A673 (cell line): ENCODE measurements at regions not wholly inside any gene's neighbourhood (a gene's known extent, or its start where the extent isn't known, plus 50 kb on each side); places are given as distances from the start of the nearest gene placed in this dataset.

Experiments used
- BruUV-seq: library from RNA; stranded (reverse); fragments of 400-500 nt; replicated peaks from 2 replicates; lab custom pipeline; 2021; lab: Mats Ljungman, UMichigan
- CTCF ChIA-PET: fragments of 300-600 bp; sonication (Branson Sonifier 250); formaldehyde crosslinking; loops from one replicate; lab custom pipeline; 2022; ENCODE audit warnings: antibody characterized with exemption; lab: Charles Lee
- POLR2A ChIA-PET: fragments of 300-600 bp; sonication (Branson Sonifier 250); formaldehyde crosslinking; loops from one replicate; lab custom pipeline; 2022; ENCODE audit warnings: antibody characterized with exemption; ENCODE audit not compliant: low non-redundant PET; lab: Charles Lee
- DNase-seq: peaks from one replicate; pipeline ENCODE4 v3.0.0-alpha.2; 2015; ENCODE audit warnings: low spot score
- H3K27ac ChIP-seq: fragments of 200-600 bp; sonication (generic); 2 replicates; pipeline ENCODE4 v1.5.1; 2016; ENCODE audit warnings: mixed run types, low read depth, mild to moderate bottlenecking, mixed read lengths, antibody characterized with exemption, low read length; ENCODE audit not compliant: poor library complexity, severe bottlenecking
- H3K27me3 ChIP-seq: fragments of 200-600 bp; sonication (generic); replicated peaks from 2 replicates; pipeline ENCODE4 v1.6.1; 2017; ENCODE audit warnings: mixed run types, low read depth, mild to moderate bottlenecking, mixed read lengths, antibody characterized with exemption, low read length; ENCODE audit not compliant: insufficient read depth, poor library complexity
- H3K36me3 ChIP-seq: fragments of 200-600 bp; sonication (generic); 2 replicates; pipeline ENCODE4 v1.6.1; 2016; ENCODE audit warnings: mixed run types, mild to moderate bottlenecking, mixed read lengths, antibody characterized with exemption, low read length; ENCODE audit not compliant: insufficient read depth, poor library complexity, severe bottlenecking
- H3K4me1 ChIP-seq: fragments of 200-600 bp; sonication (generic); 2 replicates; pipeline ENCODE4 v1.6.1; 2017; ENCODE audit warnings: mixed run types, mild to moderate bottlenecking, mixed read lengths, antibody characterized with exemption, low read length; ENCODE audit not compliant: insufficient read depth, poor library complexity, severe bottlenecking
- H3K4me3 ChIP-seq: fragments of 200-600 bp; sonication (generic); 2 replicates; pipeline ENCODE4 v1.5.1; 2016; ENCODE audit warnings: low read depth, mixed run types, mild to moderate bottlenecking, mixed read lengths, low read length; ENCODE audit not compliant: poor library complexity, severe bottlenecking
- H3K9me3 ChIP-seq: fragments of 200-600 bp; sonication (generic); 2 replicates; pipeline ENCODE4 v1.6.1; 2016; ENCODE audit warnings: mixed run types, low read depth, mild to moderate bottlenecking, mixed read lengths, antibody characterized with exemption, low read length; ENCODE audit not compliant: poor library complexity, severe bottlenecking
- EZH2 ChIP-seq: fragments of 200-600 bp; sonication (generic); IDR thresholded peaks from 2 replicates; pipeline ENCODE4 v1.6.1; 2017; ENCODE audit warnings: borderline replicate concordance, low read depth, mild to moderate bottlenecking, mixed read lengths, antibody characterized with exemption, low read length; ENCODE audit not compliant: poor library complexity, severe bottlenecking
- intact Hi-C: fragments of 100-400 bp; cut with micrococcal nuclease; formaldehyde crosslinking; loops from one replicate; pipeline ENCODE4 v1.10.0; 2022; ENCODE audit not compliant: unreplicated experiment
- TF ChIP-seq, protein P1 (sequence below): fragments of 300-800, 200-600 bp; sonication (generic); conservative IDR thresholded peaks from 2 replicates; pipeline ENCODE4 v1.5.1; 2017; ENCODE audit warnings: low read depth, mild to moderate bottlenecking, antibody characterized with exemption, low read length, moderate library complexity, mixed read lengths

DNA sequence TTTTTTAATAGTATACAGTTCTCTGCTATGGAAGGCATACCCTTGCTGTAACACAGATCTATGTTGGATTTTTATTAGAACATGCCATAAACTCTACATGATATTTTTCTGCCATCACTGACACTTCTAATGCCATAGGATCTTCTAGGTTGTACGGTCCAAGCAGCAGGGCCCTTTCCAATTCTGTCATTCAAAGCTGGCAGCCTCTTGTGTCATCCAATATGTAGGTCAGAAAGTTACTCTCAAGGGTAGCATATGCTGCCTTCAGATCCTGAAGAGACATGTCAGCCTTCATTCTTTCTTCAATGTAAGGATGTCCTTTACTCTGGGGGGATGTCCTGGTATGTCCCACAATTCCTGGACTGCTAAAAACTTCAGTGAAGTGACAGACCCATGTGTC, 629.2 kb upstream of the USP24 start:
- H3K4me1 ChIP-seq: no peaks in the 10 kb centered on the region
- no peak for DNase-seq
- H3K27ac ChIP-seq: no peak overlapping the region
- H3K9me3 ChIP-seq: no peaks in the 10 kb centered on the region
- H3K27me3 ChIP-seq: peaks cover 3% of the 10 kb centered on the region
- TF ChIP-seq EZH2: no peak
- TF ChIP-seq, protein P1, sequence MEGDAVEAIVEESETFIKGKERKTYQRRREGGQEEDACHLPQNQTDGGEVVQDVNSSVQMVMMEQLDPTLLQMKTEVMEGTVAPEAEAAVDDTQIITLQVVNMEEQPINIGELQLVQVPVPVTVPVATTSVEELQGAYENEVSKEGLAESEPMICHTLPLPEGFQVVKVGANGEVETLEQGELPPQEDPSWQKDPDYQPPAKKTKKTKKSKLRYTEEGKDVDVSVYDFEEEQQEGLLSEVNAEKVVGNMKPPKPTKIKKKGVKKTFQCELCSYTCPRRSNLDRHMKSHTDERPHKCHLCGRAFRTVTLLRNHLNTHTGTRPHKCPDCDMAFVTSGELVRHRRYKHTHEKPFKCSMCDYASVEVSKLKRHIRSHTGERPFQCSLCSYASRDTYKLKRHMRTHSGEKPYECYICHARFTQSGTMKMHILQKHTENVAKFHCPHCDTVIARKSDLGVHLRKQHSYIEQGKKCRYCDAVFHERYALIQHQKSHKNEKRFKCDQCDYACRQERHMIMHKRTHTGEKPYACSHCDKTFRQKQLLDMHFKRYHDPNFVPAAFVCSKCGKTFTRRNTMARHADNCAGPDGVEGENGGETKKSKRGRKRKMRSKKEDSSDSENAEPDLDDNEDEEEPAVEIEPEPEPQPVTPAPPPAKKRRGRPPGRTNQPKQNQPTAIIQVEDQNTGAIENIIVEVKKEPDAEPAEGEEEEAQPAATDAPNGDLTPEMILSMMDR: no peak
- H3K4me3 ChIP-seq: no peak overlapping the region
- no TSS peak for BruUV-seq
- ChIA-PET CTCF (no interaction called here), POLR2A (no interaction called here)
- no peaks in the 10 kb centered on the region for H3K36me3 ChIP-seq
- intact Hi-C loops: no loop called here

DNA sequence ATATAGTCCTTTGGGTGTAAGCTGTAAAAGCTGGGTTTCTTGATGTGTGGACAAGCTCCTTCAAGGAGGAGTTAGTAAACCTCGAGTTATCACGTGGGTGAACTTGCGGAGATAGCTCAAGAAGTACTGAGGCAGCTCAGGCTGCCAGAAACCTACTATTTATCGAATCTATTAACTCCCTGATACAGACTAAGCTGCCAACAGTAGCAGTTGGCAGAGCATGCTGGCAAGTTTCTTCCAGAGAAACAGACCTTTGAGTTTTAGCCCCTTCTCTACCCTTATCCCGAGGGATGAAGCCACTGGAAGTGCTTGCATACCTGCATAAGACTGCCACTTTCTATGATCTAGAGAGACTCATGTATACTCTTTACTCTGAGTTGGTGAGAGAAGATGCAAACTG, 624.5 kb upstream of the USP24 start:
- no peak overlapping the region for H3K4me3 ChIP-seq
- ChIA-PET POLR2A (interaction anchor here (0.6 kb wide), 1 partner anchor 9 kb away, joined by 4 read pairs; no protein-coding TSS in a partner anchor), CTCF (no interaction called here)
- TF ChIP-seq EZH2: no peak
- TF ChIP-seq, protein P1: no peak
- no peak for DNase-seq
- no peaks in the 10 kb centered on the region for H3K36me3 ChIP-seq
- no peaks in the 10 kb centered on the region for H3K4me1 ChIP-seq
- intact Hi-C loops: no loop called here
- no TSS peak for BruUV-seq
- H3K27me3 ChIP-seq: peaks cover 3% of the 10 kb centered on the region
- no peak overlapping the region for H3K27ac ChIP-seq
- no peaks in the 10 kb centered on the region for H3K9me3 ChIP-seq

DNA sequence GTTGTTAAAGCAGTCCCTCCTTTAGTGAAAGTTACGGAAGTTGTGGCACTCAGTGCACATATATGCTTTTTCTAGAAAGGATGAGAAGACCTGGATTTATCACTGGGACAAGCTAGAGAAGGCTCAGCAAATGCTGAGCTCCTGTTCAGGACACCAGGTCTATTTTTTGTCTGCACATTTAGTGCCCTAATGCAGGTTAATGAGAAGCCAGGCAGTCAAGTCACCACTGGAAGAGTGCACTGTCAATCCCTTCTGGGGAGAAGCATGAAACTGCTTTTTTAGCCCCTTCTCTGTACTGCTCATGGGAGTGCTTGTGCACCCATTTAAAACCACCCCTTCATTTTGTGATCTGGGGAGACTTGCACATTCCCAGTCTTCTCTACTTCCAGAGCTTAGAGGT, 624.1 kb upstream of the USP24 start:
- CTCF ChIA-PET: no interaction called here
- POLR2A ChIA-PET: no interaction called here
- BruUV-seq: no TSS peak

More for the DNA sequence above, 624.1 kb upstream of the USP24 start:
- DNase-seq: no peak
- Histone ChIP-seq H3K27ac (no peak overlapping the region), H3K36me3 (no peaks in the 10 kb centered on the region), H3K9me3 (no peaks in the 10 kb centered on the region), H3K27me3 (peaks cover 3% of the 10 kb centered on the region), H3K4me1 (no peaks in the 10 kb centered on the region), H3K4me3 (no peak overlapping the region)
- TF ChIP-seq EZH2: no peak
- TF ChIP-seq, protein P1: no peak
- intact Hi-C loops: no loop called here
